ENCODE measurements at regions not wholly inside any gene's neighbourhood (a gene's known extent, or its start where the extent isn't known, plus 50 kb on each side); places are given as distances from the start of the nearest gene placed in this dataset.

DNA sequence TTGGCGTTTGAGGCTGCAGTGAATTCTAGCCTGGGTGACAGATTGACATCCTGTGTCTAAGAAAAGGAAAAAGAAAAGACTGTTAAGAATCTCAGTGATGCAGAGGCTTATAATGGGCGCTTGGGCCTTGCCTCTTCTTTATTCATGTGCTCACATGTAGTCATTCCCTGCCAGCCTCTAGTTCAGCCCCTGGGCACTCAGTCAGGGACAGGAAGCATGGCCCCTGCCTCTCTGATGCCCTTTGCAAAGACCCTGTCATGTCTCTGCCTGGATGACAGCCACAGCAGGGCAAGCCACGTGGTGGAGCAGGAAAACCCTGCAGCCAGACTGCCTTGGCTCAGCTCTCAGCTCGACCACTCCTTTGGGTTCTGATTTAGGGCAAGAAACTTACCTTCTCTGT, 368.9 kb downstream of the RPS24 start:
- TF ChIP-seq, protein P1, sequence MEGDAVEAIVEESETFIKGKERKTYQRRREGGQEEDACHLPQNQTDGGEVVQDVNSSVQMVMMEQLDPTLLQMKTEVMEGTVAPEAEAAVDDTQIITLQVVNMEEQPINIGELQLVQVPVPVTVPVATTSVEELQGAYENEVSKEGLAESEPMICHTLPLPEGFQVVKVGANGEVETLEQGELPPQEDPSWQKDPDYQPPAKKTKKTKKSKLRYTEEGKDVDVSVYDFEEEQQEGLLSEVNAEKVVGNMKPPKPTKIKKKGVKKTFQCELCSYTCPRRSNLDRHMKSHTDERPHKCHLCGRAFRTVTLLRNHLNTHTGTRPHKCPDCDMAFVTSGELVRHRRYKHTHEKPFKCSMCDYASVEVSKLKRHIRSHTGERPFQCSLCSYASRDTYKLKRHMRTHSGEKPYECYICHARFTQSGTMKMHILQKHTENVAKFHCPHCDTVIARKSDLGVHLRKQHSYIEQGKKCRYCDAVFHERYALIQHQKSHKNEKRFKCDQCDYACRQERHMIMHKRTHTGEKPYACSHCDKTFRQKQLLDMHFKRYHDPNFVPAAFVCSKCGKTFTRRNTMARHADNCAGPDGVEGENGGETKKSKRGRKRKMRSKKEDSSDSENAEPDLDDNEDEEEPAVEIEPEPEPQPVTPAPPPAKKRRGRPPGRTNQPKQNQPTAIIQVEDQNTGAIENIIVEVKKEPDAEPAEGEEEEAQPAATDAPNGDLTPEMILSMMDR (IDR thresholded peaks at IDR 0.05 in 4 of 5, conservative IDR thresholded peaks at IDR 0.05 in 1 of 5) = no peak
- no peak for TF ChIP-seq POLR2A (IDR thresholded peaks at IDR 0.05)

Data from gastrocnemius medialis (tissue), 4 donors.